Endothelial cell of umbilical vein (primary cell): ENCODE measurements at regions not wholly inside any gene's neighbourhood (a gene's known extent, or its start where the extent isn't known, plus 50 kb on each side); places are given as distances from the start of the nearest gene placed in this dataset.

Experiments used
- BruUV-seq: library from RNA; stranded (reverse); fragments of 400-500 nt; replicated peaks from 2 replicates; lab custom pipeline; 2021; lab: Mats Ljungman, UMichigan
- CTCF ChIA-PET: fragments of 300-600, 350-600 bp; sonication (Branson Sonifier 250); formaldehyde crosslinking; loops from one replicate; lab custom pipeline; 2021; ENCODE audit warnings: antibody characterized with exemption, inconsistent platforms; lab: Charles Lee
- POLR2A ChIA-PET: fragments of 300-600, 350-600 bp; sonication (Branson Sonifier 250); formaldehyde crosslinking; loops from one replicate; lab custom pipeline; 2021; ENCODE audit warnings: antibody characterized with exemption, inconsistent platforms; lab: Charles Lee
- DNase-seq: peaks from one replicate; pipeline ENCODE4 v3.0.0-alpha.2; 2011; ENCODE audit warnings: low read depth, low spot score
- FAIRE-seq: peaks from 2 replicates; lab custom pipeline; 2011; peaks lifted over from hg19 to GRCh38; lab: Jason Lieb, UNC
- H2AFZ ChIP-seq: 2 replicates; pipeline ENCODE4 v1.6.0; 2012; ENCODE audit warnings: low read depth, low read length, control low read depth, inconsistent platforms
- H3K27ac ChIP-seq: 2 replicates; pipeline ENCODE4 v1.5.1; 2011; ENCODE audit warnings: low read depth, mild to moderate bottlenecking, control low read depth, low read length, moderate library complexity; ENCODE audit not compliant: insufficient read depth
- H3K27me3 ChIP-seq, 2 experiments: 2 replicates each; pipeline versions ENCODE4 v1.6.0 to v1.6.1; 2011; ENCODE audit warnings: low read length in 2 of 2, mixed read lengths in 1 of 2; ENCODE audit not compliant: control insufficient read depth in 2 of 2, insufficient read depth in 2 of 2
- H3K36me3 ChIP-seq, 2 experiments: 2 replicates in 1 of 2; 3 replicates in 1 of 2; pipeline ENCODE4 v1.5.1; 2011; ENCODE audit warnings: low read length in 2 of 2, mild to moderate bottlenecking in 1 of 2, moderate library complexity in 1 of 2; ENCODE audit not compliant: control insufficient read depth in 2 of 2, insufficient read depth in 2 of 2; ENCODE audit errors: extremely low read depth in 1 of 2
- H3K4me1 ChIP-seq: 3 replicates; pipeline ENCODE4 v1.5.1; 2011; ENCODE audit warnings: mild to moderate bottlenecking, low read length; ENCODE audit not compliant: control insufficient read depth, insufficient read depth; ENCODE audit errors: extremely low read depth
- H3K4me2 ChIP-seq: 2 replicates; pipeline ENCODE4 v1.6.1; 2011; ENCODE audit warnings: low read length, control low read depth, mixed read lengths; ENCODE audit not compliant: insufficient read depth
- H3K4me3 ChIP-seq, 3 experiments: fragments of 200-600 bp in 1 of 3; sonication (generic), shearing (Covaris generic) in 1 of 3; replicated peaks in 1 of 3; 2 replicates each; pipeline ENCODE4 v1.5.1; 2011 to 2016; ENCODE audit warnings: control low read depth in 3 of 3, low read length in 3 of 3, mild to moderate bottlenecking in 2 of 3, inconsistent platforms in 1 of 3, low read depth in 1 of 3, moderate library complexity in 1 of 3; ENCODE audit not compliant: insufficient read depth in 1 of 3
- H3K79me2 ChIP-seq: 2 replicates; pipeline ENCODE4 v1.6.0; 2012; ENCODE audit warnings: low read length, inconsistent platforms; ENCODE audit not compliant: control insufficient read depth, insufficient read depth
- H3K9ac ChIP-seq: replicated peaks from 2 replicates; pipeline ENCODE3; 2011; ENCODE audit warnings: low read length, control low read depth; ENCODE audit not compliant: insufficient read depth; ENCODE audit errors: extremely low read depth
- H3K9me1 ChIP-seq: replicated peaks from 3 replicates; pipeline ENCODE4 v1.6.0; 2011; ENCODE audit warnings: mild to moderate bottlenecking, low read length; ENCODE audit not compliant: control insufficient read depth, insufficient read depth; ENCODE audit errors: extremely low read depth
- H3K9me3 ChIP-seq: replicated peaks from 2 replicates; pipeline ENCODE4 v1.5.1; 2012; ENCODE audit warnings: low read length, inconsistent platforms; ENCODE audit not compliant: control insufficient read depth, insufficient read depth
- H4K20me1 ChIP-seq: replicated peaks from 2 replicates; pipeline ENCODE3; 2011; ENCODE audit warnings: mild to moderate bottlenecking, low read length; ENCODE audit not compliant: control insufficient read depth, insufficient read depth; ENCODE audit errors: extremely low read depth
- EZH2 ChIP-seq: IDR thresholded peaks from 2 replicates; pipeline ENCODE4 v1.6.1; 2012; ENCODE audit warnings: borderline replicate concordance, low read depth, mild to moderate bottlenecking, moderate library complexity, low read length, inconsistent platforms; ENCODE audit not compliant: severe bottlenecking
- FOS ChIP-seq: IDR thresholded peaks from 2 replicates; pipeline ENCODE4 v1.6.1; 2011; ENCODE audit warnings: mild to moderate bottlenecking, low read length, moderate library complexity, borderline replicate concordance; ENCODE audit not compliant: insufficient read depth
- GATA2 ChIP-seq: IDR thresholded peaks from 2 replicates; pipeline ENCODE4 v1.7.0; 2011; ENCODE audit warnings: low read depth, mild to moderate bottlenecking, moderate library complexity, mixed read lengths, low read length; ENCODE audit not compliant: insufficient read length, insufficient read depth
- JUN ChIP-seq: IDR thresholded peaks from 2 replicates; pipeline ENCODE4 v1.6.1; 2011; ENCODE audit warnings: borderline replicate concordance, low read depth; ENCODE audit not compliant: insufficient read length, insufficient read depth
- MYC ChIP-seq: IDR thresholded peaks from one replicate; pipeline ENCODE4 v1.6.1; 2011; ENCODE audit warnings: mild to moderate bottlenecking, low read depth, low read length
- POLR2A ChIP-seq: IDR thresholded peaks from 2 replicates; pipeline ENCODE4 v1.6.1; 2012; ENCODE audit warnings: low read depth, mild to moderate bottlenecking, control low read depth, low read length
- POLR2AphosphoS5 ChIP-seq: IDR thresholded peaks from 2 replicates; pipeline ENCODE4 v1.6.1; 2012; ENCODE audit warnings: low read depth, mild to moderate bottlenecking, control low read depth, low read length, moderate library complexity; ENCODE audit not compliant: insufficient read depth
- dilution Hi-C: fragments of 300-500 bp; cut with MboI; formaldehyde crosslinking; loops from one replicate; pipeline ENCODE4 v1.15.0; 2019; ENCODE audit warnings: low sequenced_read_pairs; ENCODE audit not compliant: extremely low pct_ligation_motif_present
- intact Hi-C: fragments of 100-400 bp; cut with micrococcal nuclease; formaldehyde crosslinking; loops from one replicate; pipeline ENCODE4 v1.10.0; 2022
- TF ChIP-seq, protein P1 (sequence below), 2 donors: IDR thresholded peaks; 1 replicate in 1 of 2; 2 replicates in 1 of 2; pipeline ENCODE4 v1.5.1; 2011; ENCODE audit warnings: low read length in 2 of 2, mild to moderate bottlenecking in 2 of 2, moderate library complexity in 2 of 2, control low read depth in 1 of 2, inconsistent platforms in 1 of 2, low read depth in 1 of 2; ENCODE audit not compliant: insufficient read depth in 1 of 2; ENCODE audit errors: extremely low read depth in 1 of 2
- TF ChIP-seq, protein P2 (sequence below): IDR thresholded peaks from 2 replicates; pipeline ENCODE4 v1.6.1; 2011; ENCODE audit not compliant: insufficient read depth, insufficient read length

- H3K4me3 ChIP-seq: no peak overlapping the region
- CTCF ChIA-PET: no interaction called here
- intact Hi-C loops: no loop called here
These were observed 330.2 kb upstream of the RBMY1B start for GRCh38 chrY:21180921-21181320.

GRCh38 chrY:21184271-21184670, 326.9 kb upstream of the RBMY1B start:
- POLR2A ChIA-PET: no interaction called here
- no peaks in the 10 kb centered on the region for H3K4me1 ChIP-seq
- H2AFZ ChIP-seq: no peak overlapping the region
- no peak overlapping the region for H3K27ac ChIP-seq
- no peak overlapping the region for H3K4me2 ChIP-seq
- no peaks in the 10 kb centered on the region for H3K36me3 ChIP-seq
- no peak overlapping the region for H3K9ac ChIP-seq
- no peak overlapping the region for H3K4me3 ChIP-seq
- H3K79me2 ChIP-seq: no peaks in the 10 kb centered on the region
- no peaks in the 10 kb centered on the region for H3K27me3 ChIP-seq
- no peaks in the 10 kb centered on the region for H4K20me1 ChIP-seq
- intact Hi-C loops: no loop called here
- TF ChIP-seq, protein P1, sequence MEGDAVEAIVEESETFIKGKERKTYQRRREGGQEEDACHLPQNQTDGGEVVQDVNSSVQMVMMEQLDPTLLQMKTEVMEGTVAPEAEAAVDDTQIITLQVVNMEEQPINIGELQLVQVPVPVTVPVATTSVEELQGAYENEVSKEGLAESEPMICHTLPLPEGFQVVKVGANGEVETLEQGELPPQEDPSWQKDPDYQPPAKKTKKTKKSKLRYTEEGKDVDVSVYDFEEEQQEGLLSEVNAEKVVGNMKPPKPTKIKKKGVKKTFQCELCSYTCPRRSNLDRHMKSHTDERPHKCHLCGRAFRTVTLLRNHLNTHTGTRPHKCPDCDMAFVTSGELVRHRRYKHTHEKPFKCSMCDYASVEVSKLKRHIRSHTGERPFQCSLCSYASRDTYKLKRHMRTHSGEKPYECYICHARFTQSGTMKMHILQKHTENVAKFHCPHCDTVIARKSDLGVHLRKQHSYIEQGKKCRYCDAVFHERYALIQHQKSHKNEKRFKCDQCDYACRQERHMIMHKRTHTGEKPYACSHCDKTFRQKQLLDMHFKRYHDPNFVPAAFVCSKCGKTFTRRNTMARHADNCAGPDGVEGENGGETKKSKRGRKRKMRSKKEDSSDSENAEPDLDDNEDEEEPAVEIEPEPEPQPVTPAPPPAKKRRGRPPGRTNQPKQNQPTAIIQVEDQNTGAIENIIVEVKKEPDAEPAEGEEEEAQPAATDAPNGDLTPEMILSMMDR (IDR thresholded peaks at IDR 0.05; ENCODE audit: extremely low read depth in 1 of 2, insufficient read depth in 1 of 2, low read depth in 1 of 2, low read length in 2 of 2): no peak
- no peak for TF ChIP-seq POLR2A
- no peak for TF ChIP-seq MYC
- TF ChIP-seq POLR2AphosphoS5: no peak
- TF ChIP-seq, protein P2, sequence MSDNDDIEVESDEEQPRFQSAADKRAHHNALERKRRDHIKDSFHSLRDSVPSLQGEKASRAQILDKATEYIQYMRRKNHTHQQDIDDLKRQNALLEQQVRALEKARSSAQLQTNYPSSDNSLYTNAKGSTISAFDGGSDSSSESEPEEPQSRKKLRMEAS: no peak
- no peak for TF ChIP-seq JUN
- TF ChIP-seq EZH2: no peak
- no peak for TF ChIP-seq GATA2
- TF ChIP-seq FOS: no peak
- H3K9me1 ChIP-seq: no peaks in the 10 kb centered on the region
- FAIRE-seq: no peak
- BruUV-seq: no TSS peak
- no peaks in the 10 kb centered on the region for H3K9me3 ChIP-seq
- dilution Hi-C loops: no loop called here
- CTCF ChIA-PET: no interaction called here
- no peak for DNase-seq

More at GRCh38 chrY:21180921-21181320, 330.2 kb upstream of the RBMY1B start:
- DNase-seq: no peak
- no peaks in the 10 kb centered on the region for H3K79me2 ChIP-seq
- POLR2A ChIA-PET: no interaction called here
- no peak for FAIRE-seq
- H3K4me1 ChIP-seq: no peaks in the 10 kb centered on the region
- H2AFZ ChIP-seq: no peak overlapping the region
- no peak overlapping the region for H3K4me2 ChIP-seq
- no peak overlapping the region for H3K9ac ChIP-seq
- H3K9me3 ChIP-seq: no peaks in the 10 kb centered on the region
- no peak overlapping the region for H3K27ac ChIP-seq
- no peak for TF ChIP-seq POLR2AphosphoS5
- no peak for TF ChIP-seq EZH2
- TF ChIP-seq FOS: no peak
- TF ChIP-seq POLR2A: no peak
- H3K9me1 ChIP-seq: no peaks in the 10 kb centered on the region
- no peaks in the 10 kb centered on the region for H4K20me1 ChIP-seq
- H3K36me3 ChIP-seq: no peaks in the 10 kb centered on the region
- no peaks in the 10 kb centered on the region for H3K27me3 ChIP-seq
- dilution Hi-C loops: no loop called here
- no TSS peak for BruUV-seq
